Colon (tissue), 2 donors: ENCODE measurements at regions not wholly inside any gene's neighbourhood (a gene's known extent, or its start where the extent isn't known, plus 50 kb on each side); places are given as distances from the start of the nearest gene placed in this dataset.
"Not testable (repeated sequence)": the region's sequence is repeated elsewhere in the genome, so short reads cannot be mapped to it uniquely, and the experiment has no call there.

ENCODE experiments used
- FAIRE-seq: peaks from 2 replicates; lab custom pipeline; 2012; peaks lifted over from hg19 to GRCh38; lab: Jason Lieb, UNC
- donor health status: control.
- donor health status: control.

DNA sequence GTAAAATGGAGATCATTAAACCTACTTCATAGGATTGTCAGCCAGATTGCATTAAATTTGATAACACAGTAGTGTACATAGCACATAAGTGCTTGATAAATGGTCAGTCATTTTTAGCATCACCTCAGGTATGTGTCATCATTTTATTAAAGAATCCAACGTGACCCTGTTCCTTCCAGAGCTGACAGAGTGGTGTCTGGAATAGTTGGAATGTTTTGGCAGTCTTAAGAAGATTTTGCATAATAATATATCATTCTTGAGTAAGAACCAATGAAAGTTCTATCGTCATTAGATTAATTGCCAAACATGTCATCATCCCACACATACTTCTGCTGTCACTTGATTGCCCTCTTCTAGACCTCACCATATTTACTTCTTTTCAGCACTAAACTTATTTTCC is 451.4 kb upstream of the POM121L12 start:
- FAIRE-seq = no peak

DNA sequence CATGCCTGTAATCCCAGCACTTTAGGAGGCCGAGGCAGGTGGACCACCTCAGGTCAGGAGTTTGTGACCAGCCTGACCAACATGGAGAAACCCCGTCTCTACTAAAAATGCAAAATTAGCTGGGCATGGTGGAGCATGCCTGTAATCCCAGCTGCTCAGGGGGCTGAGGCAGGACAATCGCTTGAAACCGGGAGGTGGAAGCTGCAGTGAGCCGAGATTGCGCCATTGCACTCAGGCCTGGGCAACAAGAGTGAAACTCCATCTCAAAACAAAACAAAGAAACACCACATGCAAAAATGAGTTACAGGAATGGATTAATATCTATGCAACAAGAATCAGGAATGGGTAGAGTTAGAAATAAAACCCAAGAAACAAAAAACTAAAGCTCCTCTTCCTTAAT is 462.3 kb upstream of the POM121L12 start:
- FAIRE-seq = not testable (repeated sequence)

DNA sequence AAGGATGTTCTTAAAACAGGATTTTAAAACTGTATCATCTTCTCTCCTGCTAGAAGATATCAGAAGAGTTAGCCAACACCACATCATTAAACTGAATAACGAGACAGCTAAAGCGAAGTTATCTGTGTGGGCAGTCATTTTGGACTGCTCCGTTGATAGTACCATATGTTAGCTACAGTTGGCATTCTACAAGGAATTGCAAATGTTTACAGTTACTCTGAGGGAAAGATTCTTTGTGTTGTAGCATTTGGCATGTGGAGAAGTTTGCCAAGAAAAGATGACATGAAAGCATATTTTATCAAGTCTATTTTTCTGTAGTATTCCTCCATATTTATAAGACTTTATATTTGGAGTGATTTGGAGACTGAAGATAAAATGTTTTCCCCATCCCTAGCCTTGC is 464.4 kb upstream of the POM121L12 start:
- FAIRE-seq = no peak

DNA sequence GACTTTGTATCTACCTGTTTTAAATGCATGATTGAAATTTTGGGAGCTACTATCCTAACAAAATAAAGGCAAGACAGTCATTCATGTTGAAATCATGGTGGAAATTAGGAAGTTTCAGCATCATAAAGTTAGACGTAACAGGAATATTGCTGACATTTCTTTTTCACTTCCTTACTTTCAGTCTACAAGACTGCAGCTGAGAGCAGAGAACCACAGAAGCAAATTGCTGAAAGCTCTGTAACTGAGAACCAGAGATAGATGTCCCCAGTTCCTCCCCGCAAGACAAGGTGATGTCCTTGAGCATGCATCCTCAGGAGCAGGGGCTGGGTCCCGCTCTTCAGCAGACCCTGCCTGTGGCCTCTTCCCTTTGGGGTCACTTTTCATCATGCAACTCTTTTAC is 466.3 kb upstream of the POM121L12 start:
- FAIRE-seq = no peak

DNA sequence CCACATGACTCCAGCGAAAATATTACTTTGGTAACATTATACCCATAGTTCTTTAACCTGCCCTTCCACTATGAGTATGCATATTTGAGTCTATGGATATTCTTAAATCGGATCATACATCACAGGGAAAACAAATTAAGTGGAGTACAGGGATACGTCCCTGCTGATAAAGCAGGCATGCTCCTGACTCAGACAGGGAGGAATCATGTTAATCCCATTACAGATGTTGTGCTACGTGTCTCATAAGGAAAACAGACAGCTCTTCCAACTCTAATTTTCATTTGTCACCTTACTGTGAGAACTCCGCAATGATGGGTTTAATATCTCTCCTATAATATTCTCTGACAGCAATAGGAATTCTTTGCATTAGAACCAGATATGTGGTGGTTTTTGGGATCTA is 469.5 kb upstream of the POM121L12 start:
- FAIRE-seq = no peak

DNA sequence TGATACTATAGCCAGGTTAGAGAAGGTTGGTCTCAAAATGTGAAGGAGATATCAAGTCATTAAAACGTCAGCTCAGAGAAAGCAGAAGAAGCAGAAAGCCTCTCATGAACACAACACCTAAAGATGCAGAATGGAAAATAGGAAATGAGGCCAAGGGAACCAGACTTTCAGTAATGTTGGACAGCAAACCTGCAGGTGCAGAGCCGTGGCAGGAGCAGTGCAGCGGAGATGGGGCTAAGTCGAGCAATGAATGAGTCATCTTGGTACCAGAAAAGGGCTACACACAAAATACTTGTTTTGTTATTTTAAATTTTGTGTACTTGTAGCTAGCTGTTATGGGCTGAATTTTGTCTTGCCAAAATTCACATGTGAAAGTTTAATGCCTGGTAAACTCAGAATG is 479.6 kb upstream of the POM121L12 start:
- no peak for FAIRE-seq

DNA sequence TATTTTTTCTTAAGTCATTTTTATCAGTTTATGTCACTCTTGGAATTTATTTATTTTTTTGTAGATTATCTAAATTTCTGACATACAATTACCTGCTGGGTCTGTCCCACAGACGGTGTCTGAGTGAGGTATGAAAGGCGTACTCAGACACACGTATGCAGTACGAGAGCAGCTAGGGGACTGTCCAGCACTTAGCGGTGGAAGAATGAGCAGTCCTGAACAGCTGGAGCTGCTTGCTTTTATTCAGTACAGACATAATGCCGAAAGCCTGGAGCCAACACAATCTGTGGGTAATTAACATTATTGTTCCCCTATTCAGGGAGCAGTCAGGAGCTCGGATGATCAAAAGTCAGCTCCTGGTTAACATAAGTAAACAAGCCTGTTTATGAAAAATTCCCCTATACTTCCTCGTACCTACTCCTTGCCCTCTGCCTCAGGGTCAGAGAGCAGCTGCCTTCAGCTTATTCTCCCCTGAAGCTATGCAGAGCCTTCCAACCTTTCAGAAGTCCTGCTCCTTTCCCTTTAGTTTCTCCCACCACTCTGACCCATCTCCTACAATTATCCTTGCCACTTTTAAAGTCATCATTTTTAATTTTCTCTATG is 488.0 kb upstream of the POM121L12 start:
- FAIRE-seq = no peak

DNA sequence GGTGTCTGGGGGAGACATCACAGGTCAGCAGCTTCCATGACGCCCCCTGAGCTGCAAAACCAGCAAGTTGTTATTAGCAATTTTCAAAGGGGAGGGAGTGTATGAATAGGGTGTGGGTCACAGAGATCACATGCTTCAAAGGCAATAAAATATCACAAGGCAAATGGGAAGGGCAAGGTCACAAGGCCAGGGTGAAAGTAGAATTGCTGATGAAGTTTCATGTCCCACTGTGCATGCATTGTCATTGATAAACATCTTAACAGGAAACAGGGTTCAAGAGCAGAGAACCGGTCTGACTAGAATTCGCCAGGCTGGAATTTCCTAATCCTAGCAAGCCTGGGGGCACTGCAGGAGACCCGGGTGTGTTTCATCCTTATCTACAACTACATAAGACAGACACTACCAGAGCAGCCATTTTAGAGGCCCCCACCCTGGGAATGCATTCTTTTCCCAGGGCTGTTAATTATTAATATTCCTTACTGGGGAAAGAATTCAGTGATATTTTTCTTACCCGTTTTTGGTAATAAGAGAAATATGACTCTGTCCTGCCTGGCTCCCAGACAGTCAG is 494.2 kb upstream of the POM121L12 start:
- FAIRE-seq = not testable (repeated sequence)

DNA sequence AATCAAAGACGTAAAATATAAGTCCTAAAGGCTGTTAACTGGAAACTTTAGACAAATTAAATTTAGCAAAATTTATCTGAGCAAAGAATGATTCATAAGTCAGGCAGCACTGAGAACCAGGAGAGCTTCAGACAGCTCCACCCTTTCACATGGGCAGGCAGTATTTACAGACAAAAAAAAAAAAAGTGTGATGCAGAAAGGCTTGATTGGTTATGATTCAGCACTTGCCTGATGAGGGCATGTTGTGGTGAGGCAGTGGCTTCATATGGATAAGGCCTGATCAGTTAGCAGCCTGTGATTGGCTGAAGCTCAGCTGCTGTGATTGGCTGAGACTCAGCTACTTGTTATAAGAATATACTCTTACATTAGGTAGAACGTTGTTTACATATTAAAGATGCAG is 495.4 kb upstream of the POM121L12 start:
- FAIRE-seq = no peak

DNA sequence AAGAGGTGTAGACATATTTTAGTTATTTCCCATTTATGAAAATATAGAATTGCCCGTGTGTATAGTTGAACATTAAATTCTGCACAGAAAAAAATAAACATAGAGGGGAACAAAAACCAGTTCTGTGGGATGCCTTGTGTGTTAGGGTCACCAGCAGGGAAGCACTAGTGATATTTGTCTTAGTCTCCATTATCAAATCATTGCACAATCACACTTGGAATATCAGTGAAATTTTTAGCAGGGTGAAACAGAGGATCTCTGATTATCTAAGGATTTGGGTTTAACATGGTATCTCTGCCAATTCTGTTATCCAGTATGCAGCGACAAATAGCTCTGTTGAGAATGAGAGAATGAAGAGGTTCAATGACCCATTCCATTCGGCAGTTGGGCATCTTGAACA is 496.0 kb upstream of the POM121L12 start:
- no peak for FAIRE-seq

DNA sequence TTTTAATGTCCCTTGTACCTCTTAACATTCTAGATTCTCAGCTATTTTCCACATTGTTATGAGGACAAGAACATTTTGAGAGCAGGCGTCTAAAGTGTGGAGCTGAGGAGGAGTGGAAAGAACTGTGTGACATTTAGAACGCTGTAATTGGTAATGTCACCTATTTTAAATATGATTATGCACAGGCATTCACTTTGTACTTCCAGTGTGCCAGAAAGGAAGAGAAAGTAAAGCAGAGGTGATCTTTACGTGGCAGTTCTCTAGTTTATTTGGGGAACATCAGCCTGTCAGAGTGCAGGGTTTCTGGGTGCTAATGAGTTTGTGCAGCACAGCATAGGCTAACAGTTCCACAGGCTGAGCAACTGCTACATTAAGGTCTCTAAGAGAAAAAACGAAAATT is 498.4 kb upstream of the POM121L12 start:
- FAIRE-seq = no peak

DNA sequence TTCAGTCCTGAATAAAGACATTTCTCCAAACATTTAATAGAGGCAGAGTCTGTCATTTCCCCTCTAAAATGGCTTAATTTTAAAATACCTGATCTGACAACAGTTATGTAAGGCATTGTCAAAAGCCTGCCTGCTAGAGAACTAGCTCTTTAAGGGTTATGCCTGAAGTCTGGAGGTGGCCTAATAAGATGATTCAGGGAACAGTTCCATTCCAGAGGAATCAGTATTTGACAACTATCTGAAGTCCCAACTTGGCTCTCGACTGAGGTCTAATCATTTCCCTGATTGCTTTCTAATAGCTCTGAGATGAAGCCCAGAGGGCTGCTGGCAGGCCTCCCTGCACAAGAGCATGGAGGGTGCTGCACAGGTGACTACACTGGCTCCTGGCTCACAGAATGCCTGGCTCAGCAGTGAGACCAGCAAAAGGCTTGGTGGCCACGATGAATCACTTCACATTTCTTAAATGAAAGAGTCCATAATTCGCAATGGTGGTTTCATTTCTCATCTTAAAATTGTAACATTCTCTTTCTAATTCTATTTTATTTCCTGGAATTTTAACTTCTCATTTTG is 509.6 kb upstream of the POM121L12 start:
- FAIRE-seq = no peak

DNA sequence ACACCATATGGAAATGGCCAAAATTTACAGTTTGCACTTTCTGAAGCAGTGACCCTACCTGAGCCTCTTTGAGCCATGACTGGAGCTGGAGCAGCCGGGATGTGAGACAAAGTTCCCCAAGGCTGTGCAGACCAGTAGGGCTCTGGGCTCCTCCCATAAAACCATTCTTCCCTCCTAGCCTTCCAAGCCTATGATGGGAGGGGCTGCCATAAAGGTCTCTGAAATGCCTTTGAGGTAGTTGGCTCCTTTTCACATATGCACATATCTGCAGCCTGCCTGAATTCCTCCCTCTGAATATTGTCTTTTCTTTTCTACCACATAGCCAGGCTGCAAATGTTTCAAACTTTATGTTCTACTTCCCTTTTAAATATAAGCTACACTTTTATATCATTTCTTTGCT is 516.6 kb upstream of the POM121L12 start:
- FAIRE-seq = no peak

DNA sequence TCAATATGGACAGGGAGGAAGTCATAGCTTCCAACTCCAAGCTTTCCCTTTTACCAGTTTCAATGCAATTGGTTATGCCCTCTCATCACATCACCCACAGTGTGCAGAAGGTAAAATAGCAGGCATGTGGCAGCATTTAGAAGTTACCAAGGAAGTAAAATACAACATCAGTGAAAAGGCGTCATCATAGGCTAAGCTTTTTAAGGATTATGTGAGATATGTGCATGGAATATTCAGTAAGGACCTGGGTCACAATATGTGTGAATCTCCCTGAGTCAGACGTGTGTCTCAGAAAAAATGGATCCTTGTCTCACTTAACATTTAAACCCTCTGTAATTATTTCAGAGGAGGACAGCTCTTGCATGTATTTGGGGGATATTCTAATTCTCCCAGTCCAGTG is 522.8 kb upstream of the POM121L12 start:
- FAIRE-seq = no peak

DNA sequence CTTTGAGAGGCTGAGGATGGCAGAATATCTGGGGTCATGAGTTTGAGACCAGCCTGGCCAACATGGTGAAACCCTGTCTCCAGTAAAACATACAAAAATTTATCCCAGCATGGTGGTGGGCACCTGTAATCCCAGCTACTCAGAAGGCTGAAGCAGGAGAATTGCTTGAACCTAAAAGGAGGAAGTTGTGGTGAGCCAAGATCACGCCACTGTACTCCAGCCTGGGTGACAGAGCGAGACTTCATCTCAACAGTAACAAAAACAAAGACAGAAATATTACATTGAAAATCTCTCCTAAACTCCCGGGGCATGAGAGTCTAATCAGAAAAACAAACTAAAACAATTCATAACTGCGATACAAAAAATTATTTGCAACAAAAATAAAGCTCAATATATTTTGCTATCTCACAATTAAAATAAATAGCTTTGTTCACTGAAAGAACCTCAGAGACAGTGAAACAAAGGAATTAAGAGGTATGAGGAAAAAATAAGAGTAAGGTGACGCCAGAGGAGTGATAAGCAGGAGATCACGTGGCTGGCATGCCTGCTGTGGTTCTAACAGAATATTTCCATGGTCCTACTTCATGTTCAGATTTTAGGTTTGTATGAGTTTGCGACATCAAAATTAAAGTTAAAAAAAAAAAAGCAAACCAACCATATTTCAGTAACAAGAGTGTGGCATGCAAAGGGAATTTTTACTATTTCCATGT is 527.7 kb upstream of the POM121L12 start:
- FAIRE-seq = no peak

DNA sequence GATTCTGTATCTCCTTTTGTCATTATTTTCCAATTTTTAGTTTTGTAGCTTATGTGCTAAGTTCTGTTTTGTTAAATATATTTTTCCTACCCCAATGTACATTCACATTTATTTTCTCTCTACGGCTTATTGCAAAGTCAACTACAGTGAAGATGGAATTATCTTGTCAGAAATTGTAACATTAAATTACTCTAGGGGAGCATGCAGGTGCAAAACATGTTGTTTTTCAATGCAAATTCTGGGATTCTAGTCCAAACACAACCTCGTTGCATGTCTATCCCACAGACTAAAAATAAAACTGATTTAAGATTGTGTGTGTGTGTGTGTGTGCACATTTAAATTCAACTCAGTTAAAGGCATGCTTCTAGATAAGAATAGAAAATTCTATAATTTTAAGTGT is 529.1 kb upstream of the POM121L12 start:
- no peak for FAIRE-seq

DNA sequence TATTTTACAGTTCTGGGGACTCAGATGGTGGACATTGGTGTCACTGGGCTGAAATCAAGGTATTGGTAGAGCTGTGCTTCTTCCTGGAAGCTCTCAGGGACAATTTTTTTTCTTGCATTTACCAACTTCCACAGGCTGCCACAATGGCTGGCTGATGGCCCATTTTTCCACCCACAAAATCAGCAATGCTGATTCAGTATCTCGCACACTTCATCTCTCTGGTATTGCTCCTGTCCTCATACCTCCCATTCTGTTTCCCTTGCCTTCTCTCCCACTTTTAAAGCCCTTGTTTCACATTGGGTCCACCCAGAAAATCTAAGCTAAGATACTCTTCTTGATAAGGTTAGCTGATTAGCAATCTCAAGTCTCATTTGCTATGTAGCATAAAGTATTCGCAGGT is 530.9 kb upstream of the POM121L12 start:
- FAIRE-seq = no peak

DNA sequence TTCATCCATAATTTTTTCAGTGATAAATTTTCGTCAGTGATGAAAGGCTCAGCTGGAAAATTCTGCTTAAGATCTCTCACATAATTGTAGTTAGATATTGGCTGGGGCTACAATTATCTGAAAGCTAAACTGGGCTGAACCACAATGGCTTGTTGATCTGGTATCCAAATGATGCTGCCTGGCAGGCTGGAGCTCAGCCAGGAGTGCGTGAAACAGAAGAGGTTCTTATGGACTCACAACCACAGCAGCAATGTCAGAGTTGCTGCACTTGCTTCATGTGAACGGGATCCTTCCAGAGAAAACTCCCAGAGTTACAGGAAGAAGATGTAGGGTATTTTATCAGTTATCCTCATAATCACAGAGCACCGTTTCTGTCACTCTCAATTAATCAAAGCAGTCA is 533.2 kb upstream of the POM121L12 start:
- FAIRE-seq = no peak

DNA sequence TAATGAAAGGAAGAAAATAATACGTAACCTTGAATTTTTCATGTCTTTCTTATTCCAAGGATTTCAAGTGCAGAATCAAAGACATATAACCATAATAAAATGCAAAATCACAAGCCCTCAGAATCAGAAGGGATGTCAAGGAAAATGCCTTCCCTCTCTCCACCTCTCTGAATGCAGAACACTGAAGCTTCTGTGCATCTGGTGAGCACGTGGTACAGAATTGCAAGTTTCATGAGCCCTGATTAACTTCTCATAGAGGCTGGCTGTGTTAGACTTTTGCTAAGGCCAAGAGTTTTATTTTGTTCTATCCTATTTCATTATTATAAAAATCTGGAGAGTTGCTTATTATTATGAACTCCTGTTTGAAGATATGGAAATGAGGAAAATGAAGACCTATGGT is 533.7 kb upstream of the POM121L12 start:
- no peak for FAIRE-seq

DNA sequence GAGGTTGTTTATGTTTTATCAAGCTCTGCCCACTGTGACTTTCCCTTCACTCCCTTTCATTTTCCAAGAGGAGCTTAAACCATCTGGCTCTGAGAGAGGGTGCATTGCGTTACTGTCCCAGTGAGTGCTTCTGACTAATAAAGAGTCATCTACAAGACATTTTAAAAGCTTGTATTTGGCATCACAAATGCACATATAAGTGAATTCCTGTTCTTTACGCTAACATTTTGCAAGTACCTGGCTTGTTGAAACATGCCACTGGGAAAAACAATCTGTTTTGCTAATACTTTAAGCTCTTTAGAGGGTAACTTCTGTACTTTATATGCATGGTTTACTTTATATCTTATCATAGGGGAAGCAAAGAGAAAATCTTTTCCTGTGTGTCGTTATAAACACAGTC is 534.6 kb upstream of the POM121L12 start:
- FAIRE-seq = no peak

DNA sequence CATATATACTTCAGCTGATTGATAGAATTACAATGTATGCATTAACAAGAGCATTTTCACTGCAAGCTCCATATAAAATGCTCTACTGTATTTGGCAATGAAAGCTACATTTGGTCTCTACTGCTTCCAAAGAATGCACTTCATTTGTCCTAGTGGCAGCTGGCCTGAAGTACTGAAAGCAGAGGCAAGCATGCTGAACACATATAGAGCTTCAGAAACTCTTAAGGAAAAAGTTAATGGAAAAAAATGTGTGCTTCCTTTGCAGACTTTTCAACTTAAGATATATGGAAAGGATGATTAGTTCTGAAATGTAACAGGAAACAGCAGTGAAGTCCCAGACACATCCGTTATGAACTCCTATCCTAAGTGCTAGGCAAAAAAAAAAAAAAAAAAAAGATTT is 537.1 kb upstream of the POM121L12 start:
- no peak for FAIRE-seq

DNA sequence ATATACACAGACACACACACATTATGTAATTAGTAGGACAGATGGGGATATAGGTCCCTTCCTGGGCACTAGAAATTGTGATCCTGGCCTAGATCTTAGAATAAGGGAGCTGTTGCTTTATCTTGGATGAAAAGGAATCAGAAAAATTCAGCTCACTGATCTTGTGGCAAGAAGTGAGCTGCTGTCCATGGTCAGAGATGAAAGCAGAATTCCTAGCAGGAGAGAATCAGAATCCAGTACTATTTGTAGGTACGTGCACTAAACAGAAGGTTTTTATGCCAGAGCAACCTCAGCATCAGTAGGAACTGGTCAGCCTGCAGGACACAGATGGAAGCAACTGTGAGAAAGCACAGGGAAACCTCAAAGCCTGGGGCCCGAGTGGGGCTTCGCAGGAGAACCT is 549.2 kb upstream of the POM121L12 start:
- FAIRE-seq = no peak

DNA sequence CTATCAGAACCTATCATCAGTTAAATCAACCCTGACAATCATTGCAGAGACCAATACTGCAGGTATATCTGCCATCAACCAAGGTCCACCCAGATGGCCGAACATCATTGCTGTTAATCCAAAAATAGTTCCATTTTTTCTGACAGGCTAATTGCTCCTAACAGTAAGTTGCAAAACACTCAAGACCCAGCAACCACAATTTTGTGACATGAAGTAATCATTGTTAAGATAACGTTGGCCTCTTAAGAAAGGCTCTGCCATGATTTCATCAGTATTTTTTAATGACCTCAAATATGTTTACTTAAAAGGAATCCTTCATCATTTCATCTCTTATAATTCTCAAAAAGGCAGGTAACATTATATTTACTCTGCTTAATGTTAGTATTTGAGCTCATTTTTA is 553.4 kb upstream of the POM121L12 start:
- FAIRE-seq = no peak

DNA sequence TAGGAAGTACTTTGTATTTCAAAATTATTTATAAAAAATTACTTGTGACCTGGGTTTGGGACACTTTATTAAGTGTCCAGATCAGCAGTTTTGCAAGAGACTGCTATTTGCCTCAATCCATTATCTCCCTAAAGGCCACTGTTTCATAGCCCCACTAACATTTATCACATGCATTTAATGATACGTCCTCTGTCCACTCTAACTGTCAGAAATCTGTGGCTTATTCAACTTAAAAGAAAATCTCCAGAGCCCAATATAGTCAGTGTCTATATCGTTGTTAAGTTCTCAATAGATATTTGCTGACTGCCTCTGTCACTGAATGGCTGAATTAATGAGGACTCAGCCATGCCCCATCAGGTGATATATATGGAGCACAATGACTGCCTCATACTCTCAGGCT is 553.9 kb upstream of the POM121L12 start:
- no peak for FAIRE-seq
